ENCODE measurements at regions not wholly inside any gene's neighbourhood (a gene's known extent, or its start where the extent isn't known, plus 50 kb on each side); places are given as distances from the start of the nearest gene placed in this dataset.

GRCh38 chr9:110030632-110031031 lies 177.3 kb downstream of the C9orf152 start:
- WGBS (ENCODE audit: insufficient coverage): no CpG with 5 or more reads among the region's 3 CpGs
- POLR2A ChIA-PET: no interaction called here
- no peak overlapping the region for H3K27ac Mint-ChIP-seq

More at GRCh38 chr9:110030632-110031031, 177.3 kb downstream of the C9orf152 start:
- intact Hi-C loops (cut with micrococcal nuclease): no loop called here
- H3K9me3 ChIP-seq (ENCODE audit: control extremely low read depth in 1 of 3, control insufficient read depth in 2 of 3, insufficient read depth in 1 of 3, low read length in 2 of 3): no peaks in the 10 kb centered on the region
- H3K4me1 Mint-ChIP-seq: peaks cover 23% of the 10 kb centered on the region
- H3K4me1 ChIP-seq (ENCODE audit: control insufficient read depth in 2 of 2, insufficient read depth in 2 of 2, low read length in 2 of 2): peaks cover 3 to 9% of the 10 kb centered on the region in 2 donors
- H3K4me3 Mint-ChIP-seq: no peak overlapping the region
- H3K36me3 ChIP-seq (replicated peaks in 1 of 2; ENCODE audit: control extremely low read depth in 1 of 2, control insufficient read depth in 1 of 2, extremely low read depth in 1 of 2, insufficient read depth in 2 of 2, low read length in 1 of 2): no peaks in the 10 kb centered on the region
- no peak for TF ChIP-seq EZH2 (IDR thresholded peaks at IDR 0.05; ENCODE audit: borderline replicate concordance, insufficient read depth, low read depth, low read length, poor library complexity, severe bottlenecking)
- TF ChIP-seq CTCF (IDR thresholded peaks at IDR 0.05): no peak
- no peak overlapping the region for H3K4me2 ChIP-seq (replicated peaks; ENCODE audit: low read depth, low read length, poor library complexity, severe bottlenecking)
- H3K27me3 Mint-ChIP-seq: no peaks in the 10 kb centered on the region
- H3K4me3 ChIP-seq (ENCODE audit: control extremely low read depth in 1 of 5, extremely low read depth in 1 of 5, insufficient read depth in 1 of 5, low read depth in 2 of 5, low read length in 4 of 5): no peak overlapping the region
- CTCF ChIA-PET: no interaction called here
- H3K27ac ChIP-seq (ENCODE audit: low read length in 2 of 2): no peak overlapping the region
- DNase-seq (no peak), ATAC-seq (ENCODE audit: low read depth) (no peak)
- no peaks in the 10 kb centered on the region for H3K79me2 ChIP-seq (ENCODE audit: control insufficient read depth, insufficient read depth, low read length)
- H4K20me1 ChIP-seq (ENCODE audit: control insufficient read depth, insufficient read depth, low read length, poor library complexity, severe bottlenecking): no peaks in the 10 kb centered on the region
- no peaks in the 10 kb centered on the region for H3K27me3 ChIP-seq (replicated peaks in 1 of 4; ENCODE audit: control extremely low read depth in 1 of 4, control insufficient read depth in 3 of 4, insufficient read depth in 4 of 4, low read length in 3 of 4)
- H2AFZ ChIP-seq (ENCODE audit: insufficient read depth, low read depth, low read length, poor library complexity, severe bottlenecking): no peak overlapping the region
- H3K9ac ChIP-seq (ENCODE audit: low read length): no peak overlapping the region
- no peaks in the 10 kb centered on the region for H3K9me3 Mint-ChIP-seq (ENCODE audit: insufficient read depth)

All from B cell (primary cell).